Stimulated activated naive B cell treated with anti-CD40 and anti-IgM and Interleukin-4, amounts not matched to agents 10 μg/mL and 1 μg/mL and 100 μg/mL, for 72 hours (primary cell): ENCODE measurements at regions not wholly inside any gene's neighbourhood (a gene's known extent, or its start where the extent isn't known, plus 50 kb on each side); places are given as distances from the start of the nearest gene placed in this dataset.
"Not testable (repeated sequence)": the region's sequence is repeated elsewhere in the genome, so short reads cannot be mapped to it uniquely, and the experiment has no call there.

Source experiments
- ATAC-seq, 2 donors: fragments of 150-1000 bp; cut with Tn5 transposase; replicated peaks; 2 replicates each; pipeline ENCODE4 v1.10.0; 2021; ENCODE audit warnings: moderate library complexity in 1 of 2
- DNase-seq: peaks from one replicate; pipeline ENCODE4 v3.0.0; 2021
- H3K27ac Mint-ChIP-seq: one replicate; pipeline ENCODE4 v1.8.0; 2022; ENCODE audit warnings: mild to moderate bottlenecking, mixed read lengths
- H3K27me3 Mint-ChIP-seq, 2 donors: one replicate each; pipeline ENCODE4 v1.8.0; 2022; ENCODE audit warnings: mixed read lengths in 2 of 2
- H3K36me3 Mint-ChIP-seq, 2 donors: one replicate each; pipeline ENCODE4 v1.8.0; 2022; ENCODE audit warnings: mixed read lengths in 2 of 2, mild to moderate bottlenecking in 1 of 2
- H3K4me1 Mint-ChIP-seq, 2 donors: one replicate each; pipeline ENCODE4 v1.8.0; 2022; ENCODE audit warnings: mixed read lengths in 2 of 2, mild to moderate bottlenecking in 1 of 2
- H3K4me3 Mint-ChIP-seq, 2 donors: one replicate each; pipeline ENCODE4 v1.8.0; 2022; ENCODE audit warnings: mild to moderate bottlenecking in 2 of 2, mixed read lengths in 2 of 2, moderate library complexity in 1 of 2
- H3K9me3 Mint-ChIP-seq, 2 donors: one replicate each; pipeline ENCODE4 v1.8.0; 2022; ENCODE audit warnings: mixed read lengths in 2 of 2, mild to moderate bottlenecking in 1 of 2

DNA sequence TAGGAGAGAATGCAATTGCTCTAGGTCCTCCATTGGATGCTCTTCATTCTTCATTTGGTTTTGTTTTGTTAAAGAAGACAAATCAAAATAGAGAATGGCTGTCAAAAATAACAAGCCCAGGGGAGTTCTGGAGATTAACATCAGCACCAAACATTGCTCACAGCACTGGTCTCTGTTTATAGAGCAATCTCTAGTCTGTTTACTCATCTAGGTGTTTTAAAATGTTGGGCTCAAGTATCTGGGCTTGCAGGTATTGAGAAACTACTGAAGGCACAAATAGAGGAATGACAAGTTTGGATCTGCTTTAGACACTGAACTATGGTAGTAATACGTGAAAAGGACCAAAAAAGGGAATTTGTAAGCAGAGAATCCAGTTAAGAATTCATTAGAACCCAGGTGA is 77.0 kb upstream of the TMC1 start:
- H3K27ac Mint-ChIP-seq = peak overlapping the region; percentile 93
- peaks cover 0 to 9% of the 10 kb centered on the region in 2 donors for H3K27me3 Mint-ChIP-seq
- H3K9me3 Mint-ChIP-seq = peaks cover 0 to 3% of the 10 kb centered on the region in 2 donors
- peaks cover 31 to 50% of the 10 kb centered on the region in 2 donors for H3K4me1 Mint-ChIP-seq
- no peaks in the 10 kb centered on the region for H3K36me3 Mint-ChIP-seq
- no peak for DNase-seq
- H3K4me3 Mint-ChIP-seq = no peak overlapping the region
- ATAC-seq = no peak

DNA sequence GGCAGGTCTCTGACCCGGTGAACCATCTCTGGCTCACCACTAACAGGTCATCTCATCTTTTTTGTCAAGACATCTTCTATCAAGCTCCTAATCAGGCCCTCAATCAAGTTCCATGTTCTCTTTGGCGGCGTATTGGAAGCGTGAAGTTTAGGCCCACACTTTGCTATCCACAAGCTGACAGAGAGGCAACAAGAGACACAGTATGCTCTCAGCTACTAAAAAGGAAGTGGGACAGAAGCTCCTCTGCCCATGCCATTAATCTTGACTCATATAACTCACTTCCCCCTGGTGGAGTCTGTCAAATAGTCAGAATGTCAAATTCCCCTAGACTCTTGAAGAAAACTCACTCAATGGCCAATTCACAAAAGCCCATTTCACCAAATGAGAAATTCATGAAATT is 77.6 kb upstream of the TMC1 start:
- no peaks in the 10 kb centered on the region for H3K36me3 Mint-ChIP-seq
- peak; percentile 94 to 95 for ATAC-seq
- peak overlapping the region; percentile 11 to 17 for H3K4me3 Mint-ChIP-seq
- DNase-seq = peak; percentile 55
- peak overlapping the region; percentile 93 for H3K27ac Mint-ChIP-seq
- H3K9me3 Mint-ChIP-seq = peaks cover 0 to 3% of the 10 kb centered on the region in 2 donors
- peaks cover 0 to 4% of the 10 kb centered on the region in 2 donors for H3K27me3 Mint-ChIP-seq
- peaks cover 31 to 50% of the 10 kb centered on the region in 2 donors for H3K4me1 Mint-ChIP-seq

- ATAC-seq (no peak), DNase-seq (no peak)
- no peaks in the 10 kb centered on the region for H3K36me3 Mint-ChIP-seq
- H3K27ac Mint-ChIP-seq = peak overlapping the region; percentile 31
- H3K9me3 Mint-ChIP-seq = peaks cover 0 to 3% of the 10 kb centered on the region in 2 donors
- no peaks in the 10 kb centered on the region for H3K27me3 Mint-ChIP-seq
- H3K4me1 Mint-ChIP-seq = peaks cover 31 to 50% of the 10 kb centered on the region in 2 donors
- no peak overlapping the region for H3K4me3 Mint-ChIP-seq
Measured at GRCh38 chr9:72441848-72442607, 77.0 kb upstream of the ZFAND5 start.

- peaks cover 0 to 3% of the 10 kb centered on the region in 2 donors for H3K9me3 Mint-ChIP-seq
- peaks cover 0 to 3% of the 10 kb centered on the region in 2 donors for H3K27me3 Mint-ChIP-seq
- DNase-seq = no peak
- ATAC-seq = no peak
- H3K4me3 Mint-ChIP-seq = no peak overlapping the region
- H3K27ac Mint-ChIP-seq = no peak overlapping the region
- peaks cover 31 to 50% of the 10 kb centered on the region in 2 donors for H3K4me1 Mint-ChIP-seq
- H3K36me3 Mint-ChIP-seq = no peaks in the 10 kb centered on the region
Measured at GRCh38 chr9:72440992-72441847, 76.2 kb upstream of the ZFAND5 start.

DNA sequence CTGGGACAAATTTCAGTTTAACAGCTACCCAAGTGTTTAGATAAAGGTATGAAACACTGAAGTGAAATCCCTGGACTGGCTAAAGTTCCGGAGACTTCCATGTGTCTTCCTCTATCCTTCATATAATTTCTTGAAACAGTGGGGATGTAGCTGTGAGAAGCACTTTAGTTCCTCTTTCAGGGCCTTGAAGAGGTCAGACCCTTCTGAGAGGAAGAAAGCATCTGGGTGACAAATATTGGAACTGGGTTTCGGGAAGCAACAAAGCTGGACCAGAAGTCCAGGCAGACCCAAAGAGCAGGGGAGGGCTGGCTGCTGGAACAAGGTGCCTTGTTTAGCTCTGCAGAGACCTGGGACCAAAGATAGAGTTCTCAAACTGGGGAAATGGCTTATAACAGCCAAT is 75.4 kb upstream of the ZFAND5 start:
- Mint-ChIP-seq H3K27me3 (peaks cover 0 to 7% of the 10 kb centered on the region in 2 donors), H3K36me3 (no peaks in the 10 kb centered on the region), H3K4me3 (no peak overlapping the region), H3K4me1 (peaks cover 26 to 42% of the 10 kb centered on the region in 2 donors), H3K27ac (no peak overlapping the region), H3K9me3 (peaks cover 0 to 3% of the 10 kb centered on the region in 2 donors)
- DNase-seq = no peak
- no peak for ATAC-seq

- ATAC-seq, H3K36me3 Mint-ChIP-seq, H3K9me3 Mint-ChIP-seq, H3K4me3 Mint-ChIP-seq, DNase-seq, H3K4me1 Mint-ChIP-seq, H3K27ac Mint-ChIP-seq: not testable (repeated sequence)
- peaks cover 0 to 11% of the 10 kb centered on the region in 2 donors for H3K27me3 Mint-ChIP-seq
Measured at GRCh38 chr9:72433616-72434267, 68.7 kb upstream of the ZFAND5 start.

DNA sequence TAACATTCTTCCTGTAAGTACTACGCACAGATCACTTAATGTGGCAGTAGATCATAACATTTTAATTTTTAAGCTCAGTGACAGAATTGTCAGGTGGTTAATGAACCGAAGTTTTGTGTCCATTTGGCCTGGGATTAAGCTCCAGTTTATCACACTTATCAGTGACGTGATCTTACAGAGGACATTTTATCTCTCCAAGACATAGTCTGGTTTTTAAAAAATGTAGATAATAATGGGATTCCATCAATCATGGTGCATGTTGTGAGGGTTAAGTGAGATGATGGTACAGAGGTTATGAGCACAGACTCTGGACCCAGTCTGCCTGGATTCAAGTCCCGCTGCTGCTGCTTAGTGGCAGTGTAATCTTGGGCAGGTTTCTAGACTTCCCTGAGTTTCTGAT is 66.0 kb upstream of the ZFAND5 start:
- no peak for DNase-seq
- no peaks in the 10 kb centered on the region for H3K9me3 Mint-ChIP-seq
- no peak overlapping the region for H3K4me3 Mint-ChIP-seq
- no peaks in the 10 kb centered on the region for H3K4me1 Mint-ChIP-seq
- H3K36me3 Mint-ChIP-seq = no peaks in the 10 kb centered on the region
- no peak for ATAC-seq
- peaks cover 5 to 16% of the 10 kb centered on the region in 2 donors for H3K27me3 Mint-ChIP-seq
- no peak overlapping the region for H3K27ac Mint-ChIP-seq

- no peak overlapping the region for H3K27ac Mint-ChIP-seq
- no peak overlapping the region for H3K4me3 Mint-ChIP-seq
- H3K36me3 Mint-ChIP-seq = no peaks in the 10 kb centered on the region
- H3K27me3 Mint-ChIP-seq = peaks cover 5 to 15% of the 10 kb centered on the region in 2 donors
- no peaks in the 10 kb centered on the region for H3K9me3 Mint-ChIP-seq
- DNase-seq (no peak), ATAC-seq (no peak)
- peaks cover 3 to 8% of the 10 kb centered on the region in 2 donors for H3K4me1 Mint-ChIP-seq
Measured at GRCh38 chr9:72428329-72428728, 63.3 kb upstream of the ZFAND5 start.

GRCh38 chr9:72427801-72428200 is 62.8 kb upstream of the ZFAND5 start:
- Mint-ChIP-seq H3K9me3 (no peaks in the 10 kb centered on the region), H3K27ac (no peak overlapping the region), H3K27me3 (peaks cover 5 to 15% of the 10 kb centered on the region in 2 donors), H3K36me3 (no peaks in the 10 kb centered on the region), H3K4me3 (no peak overlapping the region), H3K4me1 (peaks cover 3 to 8% of the 10 kb centered on the region in 2 donors)
- DNase-seq (no peak), ATAC-seq (no peak)

DNA sequence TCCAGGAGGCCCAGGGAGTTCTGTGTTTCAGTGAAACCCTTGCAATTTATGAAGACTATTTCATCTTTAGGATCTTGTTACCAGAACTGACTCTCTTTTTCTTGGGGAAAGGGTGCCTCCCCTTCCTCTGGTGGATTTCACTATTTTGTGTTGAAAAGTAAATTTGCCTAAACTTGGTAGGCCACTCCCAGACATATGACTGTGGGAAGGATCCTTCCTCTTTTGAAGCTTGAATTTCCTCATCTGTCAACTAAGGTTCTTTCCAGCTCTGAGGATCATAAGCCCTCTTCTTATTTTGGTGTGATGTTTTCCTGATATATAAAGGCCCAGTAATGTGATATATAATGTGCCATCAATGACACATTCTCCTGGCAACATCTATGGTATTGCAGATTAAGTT is 59.1 kb upstream of the ZFAND5 start:
- DNase-seq = no peak
- no peak for ATAC-seq

GRCh38 chr9:72422214-72422613 is 57.2 kb upstream of the ZFAND5 start:
- H3K27me3 Mint-ChIP-seq = peaks cover 5 to 10% of the 10 kb centered on the region in 2 donors
- DNase-seq (no peak), ATAC-seq (no peak)
- H3K27ac Mint-ChIP-seq = no peak overlapping the region
- H3K9me3 Mint-ChIP-seq = no peaks in the 10 kb centered on the region
- H3K4me3 Mint-ChIP-seq = no peak overlapping the region
- no peaks in the 10 kb centered on the region for H3K36me3 Mint-ChIP-seq
- H3K4me1 Mint-ChIP-seq = peaks cover 3 to 8% of the 10 kb centered on the region in 2 donors

More for the DNA sequence above, 59.1 kb upstream of the ZFAND5 start:
- Mint-ChIP-seq H3K4me1 (peaks cover 3 to 8% of the 10 kb centered on the region in 2 donors), H3K9me3 (no peaks in the 10 kb centered on the region), H3K4me3 (no peak overlapping the region), H3K36me3 (no peaks in the 10 kb centered on the region), H3K27ac (no peak overlapping the region), H3K27me3 (peaks cover 5 to 14% of the 10 kb centered on the region in 2 donors)

- H3K36me3 Mint-ChIP-seq = no peaks in the 10 kb centered on the region
- H3K4me3 Mint-ChIP-seq = no peak overlapping the region
- peaks cover 0 to 5% of the 10 kb centered on the region in 2 donors for H3K27me3 Mint-ChIP-seq
- no peak for ATAC-seq
- DNase-seq = no peak
- H3K27ac Mint-ChIP-seq = no peak overlapping the region
- H3K9me3 Mint-ChIP-seq = no peaks in the 10 kb centered on the region
- H3K4me1 Mint-ChIP-seq = peaks cover 3 to 8% of the 10 kb centered on the region in 2 donors
Measured at GRCh38 chr9:72420783-72421182, 55.8 kb upstream of the ZFAND5 start.

GRCh38 chr9:72415948-72416347 is 50.9 kb upstream of the ZFAND5 start:
- no peak for DNase-seq
- H3K4me3 Mint-ChIP-seq = no peak overlapping the region
- no peaks in the 10 kb centered on the region for H3K4me1 Mint-ChIP-seq
- H3K27ac Mint-ChIP-seq = no peak overlapping the region
- H3K27me3 Mint-ChIP-seq = peaks cover 0 to 6% of the 10 kb centered on the region in 2 donors
- no peak for ATAC-seq
- no peaks in the 10 kb centered on the region for H3K36me3 Mint-ChIP-seq
- H3K9me3 Mint-ChIP-seq = peaks cover 1 to 7% of the 10 kb centered on the region in 2 donors

GRCh38 chr9:72415163-72415562 is 50.2 kb upstream of the ZFAND5 start:
- Mint-ChIP-seq H3K9me3 (peaks cover 1 to 7% of the 10 kb centered on the region in 2 donors), H3K27ac (no peak overlapping the region), H3K36me3 (no peaks in the 10 kb centered on the region), H3K4me1 (no peaks in the 10 kb centered on the region), H3K4me3 (no peak overlapping the region), H3K27me3 (peaks cover 0 to 6% of the 10 kb centered on the region in 2 donors)
- ATAC-seq (no peak), DNase-seq (no peak)
